Stimulated activated CD8-positive, alpha-beta memory T cell treated with anti-CD3 and anti-CD28 coated beads, Interleukin-12 subunit alpha, Interleukin-12 subunit beta, amount 100 ng/mL, for 4 hours (primary cell): ENCODE measurements at regions not wholly inside any gene's neighbourhood (a gene's known extent, or its start where the extent isn't known, plus 50 kb on each side); places are given as distances from the start of the nearest gene placed in this dataset.
"Not testable (repeated sequence)": the region's sequence is repeated elsewhere in the genome, so short reads cannot be mapped to it uniquely, and the experiment has no call there.

ENCODE experiments used
- DNase-seq: peaks from one replicate; pipeline ENCODE4 v3.0.0-alpha.2; 2020; ENCODE audit warnings: low read depth

- DNase-seq = not testable (repeated sequence)
Measured at GRCh38 chr21:8194042-8194441, 2327.3 kb upstream of the TPTE start.

DNA sequence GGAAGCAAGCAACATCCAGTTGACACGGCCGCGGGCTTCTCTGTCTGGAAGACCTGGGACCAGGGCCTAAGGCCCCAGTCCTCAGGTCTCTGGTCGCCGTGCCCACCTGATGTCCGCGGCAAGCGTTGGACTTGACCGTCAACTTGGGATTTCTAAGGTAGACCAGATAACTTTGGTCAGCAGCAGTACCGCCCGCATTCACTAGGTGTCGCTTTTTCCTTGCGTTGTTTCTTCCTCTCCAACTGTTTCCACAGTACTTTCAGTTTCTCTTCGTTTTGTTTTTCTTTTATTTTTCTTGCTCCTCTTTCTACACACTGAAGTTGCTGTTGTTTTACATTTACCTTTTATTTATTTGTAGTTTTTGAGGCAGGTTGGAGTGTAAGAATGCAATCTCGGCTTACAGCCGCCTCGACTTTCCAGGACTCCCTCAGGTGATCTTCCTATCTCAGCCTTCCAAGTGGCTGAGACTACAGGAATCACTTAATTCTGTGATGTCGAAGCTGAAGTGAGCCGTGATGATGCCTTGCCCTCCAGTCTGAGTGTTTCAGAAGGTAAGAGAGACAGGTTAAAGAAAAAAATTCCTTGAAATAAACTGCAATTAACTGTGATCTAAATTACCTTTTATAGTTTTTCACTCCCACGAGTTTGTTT, 2323.9 kb upstream of the TPTE start:
- DNase-seq = not testable (repeated sequence)

- not testable (repeated sequence) for DNase-seq
Measured at GRCh38 chr21:8205094-8205891, 2316.1 kb upstream of the TPTE start.

GRCh38 chr21:8205892-8206188, 2315.5 kb upstream of the TPTE start:
- DNase-seq = not testable (repeated sequence)

DNA sequence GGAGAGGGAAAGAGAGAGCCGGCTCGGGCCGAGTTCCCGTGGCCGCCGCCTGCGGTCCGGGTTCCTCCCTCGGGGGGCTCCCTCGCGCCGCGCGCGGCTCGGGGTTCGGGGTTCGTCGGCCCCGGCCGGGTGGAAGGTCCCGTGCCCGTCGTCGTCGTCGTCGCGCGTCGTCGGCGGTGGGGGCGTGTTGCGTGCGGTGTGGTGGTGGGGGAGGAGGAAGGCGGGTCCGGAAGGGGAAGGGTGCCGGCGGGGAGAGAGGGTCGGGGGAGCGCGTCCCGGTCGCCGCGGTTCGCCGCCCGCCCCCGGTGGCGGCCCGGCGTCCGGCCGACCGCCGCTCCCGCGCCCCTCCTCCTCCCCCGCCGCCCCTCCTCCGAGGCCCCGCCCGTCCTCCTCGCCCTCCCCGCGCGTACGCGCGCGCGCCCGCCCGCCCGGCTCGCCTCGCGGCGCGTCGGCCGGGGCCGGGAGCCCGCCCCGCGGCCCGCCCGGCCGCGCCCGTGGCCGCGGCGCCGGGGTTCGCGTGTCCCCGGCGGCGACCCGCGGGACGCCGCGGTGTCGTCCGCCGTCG, 2308.3 kb upstream of the TPTE start:
- not testable (repeated sequence) for DNase-seq

GRCh38 chr21:8214539-8214938, 2306.8 kb upstream of the TPTE start:
- DNase-seq = not testable (repeated sequence)

- DNase-seq = not testable (repeated sequence)
Measured at GRCh38 chr21:8229366-8230150, 2291.8 kb upstream of the TPTE start.

- DNase-seq = not testable (repeated sequence)
Measured at GRCh38 chr21:8231252-8231651, 2290.1 kb upstream of the TPTE start.

DNA sequence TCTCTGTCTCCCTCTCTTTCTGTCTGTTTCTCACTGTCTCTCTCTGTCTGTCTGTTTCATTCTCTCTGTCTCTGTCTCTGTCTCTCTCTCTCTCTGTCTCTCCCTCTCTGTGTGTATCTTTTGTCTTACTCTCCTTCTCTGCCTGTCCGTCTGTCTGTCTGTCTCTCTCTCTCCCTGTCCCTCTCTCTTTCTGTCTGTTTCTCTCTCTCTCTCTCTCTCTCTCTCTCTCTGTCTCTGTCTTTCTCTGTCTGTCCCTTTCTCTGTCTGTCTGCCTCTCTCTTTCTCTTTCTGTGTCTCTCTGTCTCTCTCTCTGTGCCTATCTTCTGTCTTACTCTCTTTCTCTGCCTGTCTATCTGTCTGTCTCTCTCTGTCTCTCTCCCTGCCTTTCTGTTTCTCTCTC, 2288.4 kb upstream of the TPTE start:
- not testable (repeated sequence) for DNase-seq

GRCh38 chr21:8234059-8234458, 2287.3 kb upstream of the TPTE start:
- not testable (repeated sequence) for DNase-seq

GRCh38 chr21:8244723-8245641, 2276.4 kb upstream of the TPTE start:
- not testable (repeated sequence) for DNase-seq

DNA sequence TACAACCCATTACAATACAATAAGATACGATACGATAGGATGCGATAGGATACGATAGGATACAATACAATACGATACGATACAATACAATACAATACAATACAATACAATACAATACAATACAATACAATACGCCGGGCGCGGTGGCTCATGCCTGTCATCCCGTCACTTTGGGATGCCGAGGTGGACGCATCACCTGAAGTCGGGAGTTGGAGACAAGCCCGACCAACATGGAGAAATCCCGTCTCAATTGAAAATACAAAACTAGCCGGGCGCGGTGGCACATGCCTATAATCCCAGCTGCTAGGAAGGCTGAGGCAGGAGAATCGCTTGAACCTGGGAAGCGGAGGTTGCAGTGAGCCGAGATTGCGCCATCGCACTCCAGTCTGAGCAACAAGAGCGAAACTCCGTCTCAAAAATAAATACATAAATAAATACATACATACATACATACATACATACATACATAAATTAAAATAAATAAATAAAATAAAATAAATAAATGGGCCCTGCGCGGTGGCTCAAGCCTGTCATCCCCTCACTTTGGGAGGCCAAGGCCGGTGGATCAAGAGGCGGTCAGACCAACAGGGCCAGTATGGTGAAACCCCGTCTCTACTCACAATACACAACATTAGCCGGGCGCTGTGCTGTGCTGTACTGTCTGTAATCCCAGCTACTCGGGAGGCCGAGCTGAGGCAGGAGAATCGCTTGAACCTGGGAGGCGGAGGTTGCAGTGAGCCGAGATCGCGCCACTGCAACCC, 2275.6 kb upstream of the TPTE start:
- not testable (repeated sequence) for DNase-seq

GRCh38 chr21:8251701-8252100, 2269.7 kb upstream of the TPTE start:
- not testable (repeated sequence) for DNase-seq

- peak; percentile 0 for DNase-seq
Measured at GRCh38 chr21:8255094-8255493, 2266.3 kb upstream of the TPTE start.

DNA sequence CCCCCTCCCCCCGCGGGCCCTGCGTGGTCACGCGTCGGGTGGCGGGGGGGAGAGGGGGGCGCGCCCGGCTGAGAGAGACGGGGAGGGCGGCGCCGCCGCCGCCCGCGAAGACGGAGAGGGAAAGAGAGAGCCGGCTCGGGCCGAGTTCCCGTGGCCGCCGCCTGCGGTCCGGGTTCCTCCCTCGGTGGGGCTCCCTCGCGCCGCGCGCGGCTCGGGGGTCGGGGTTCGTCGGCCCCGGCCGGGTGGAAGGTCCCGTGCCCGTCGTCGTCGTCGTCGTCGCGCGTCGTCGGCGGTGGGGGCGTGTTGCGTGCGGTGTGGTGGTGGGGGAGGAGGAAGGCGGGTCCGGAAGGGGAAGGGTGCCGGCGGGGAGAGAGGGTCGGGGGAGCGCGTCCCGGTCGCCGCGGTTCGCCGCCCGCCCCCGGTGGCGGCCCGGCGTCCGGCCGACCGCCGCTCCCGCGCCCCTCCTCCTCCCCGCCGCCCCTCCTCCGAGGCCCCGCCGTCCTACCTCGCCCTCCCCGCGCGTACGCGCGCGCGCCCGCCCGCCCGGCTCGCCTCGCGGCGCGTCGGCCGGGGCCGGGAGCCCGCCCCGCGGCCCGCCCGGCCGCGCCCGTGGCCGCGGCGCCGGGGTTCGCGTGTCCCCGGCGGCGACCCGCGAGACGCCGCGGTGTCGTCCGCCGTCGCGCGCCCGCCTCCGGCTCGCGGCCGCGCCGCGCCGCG, 2264.1 kb upstream of the TPTE start:
- peak; percentile 1 for DNase-seq

- DNase-seq = not testable (repeated sequence)
Measured at GRCh38 chr21:8260065-8260627, 2261.2 kb upstream of the TPTE start.
